H1 (cell line): ENCODE measurements at regions not wholly inside any gene's neighbourhood (a gene's known extent, or its start where the extent isn't known, plus 50 kb on each side); places are given as distances from the start of the nearest gene placed in this dataset.
"Not testable (repeated sequence)": the region's sequence is repeated elsewhere in the genome, so short reads cannot be mapped to it uniquely, and the experiment has no call there.

Experiments used
- CTCF ChIA-PET: fragments of 300-600 bp; sonication (Branson Sonifier 250); formaldehyde crosslinking; loops from one replicate; lab custom pipeline; 2021; ENCODE audit not compliant: partially characterized antibody; lab: Charles Lee
- POLR2A ChIA-PET: fragments of 300-600 bp; sonication (Branson Sonifier 250); formaldehyde crosslinking; loops from one replicate; lab custom pipeline; 2021; ENCODE audit warnings: inconsistent platforms; ENCODE audit not compliant: partially characterized antibody; lab: Charles Lee
- DNase-seq, 2 experiments: peaks; one replicate each; pipeline versions ENCODE4 v3.0.0 to v3.0.0-alpha.2; 2010 to 2022; ENCODE audit warnings: low spot score in 2 of 2, low read depth in 1 of 2, mixed read lengths in 1 of 2
- FAIRE-seq: peaks from 2 replicates; lab custom pipeline; 2011; peaks lifted over from hg19 to GRCh38; lab: Jason Lieb, UNC
- H2AFZ ChIP-seq: 2 replicates; pipeline ENCODE4 v1.8.1; 2012; ENCODE audit warnings: low read length, inconsistent platforms
- H2AK5ac ChIP-seq: 2 replicates; pipeline ENCODE4 v1.6.1; 2013; ENCODE audit warnings: low read depth, low read length
- H2BK120ac ChIP-seq: replicated peaks from 2 replicates; pipeline ENCODE3; 2013; ENCODE audit warnings: low read depth, low read length, inconsistent platforms
- H2BK12ac ChIP-seq: 2 replicates; pipeline ENCODE4 v1.6.1; 2013; ENCODE audit warnings: low read depth, low read length
- H2BK15ac ChIP-seq: 2 replicates; pipeline ENCODE4 v1.6.1; 2013; ENCODE audit warnings: low read length
- H2BK20ac ChIP-seq: 2 replicates; pipeline ENCODE4 v1.6.1; 2013; ENCODE audit warnings: low read length
- H2BK5ac ChIP-seq: 2 replicates; pipeline ENCODE4 v1.6.1; 2013; ENCODE audit warnings: low read depth, low read length
- H3K14ac ChIP-seq: 2 replicates; pipeline ENCODE4 v1.6.1; 2013; ENCODE audit warnings: inconsistent platforms; ENCODE audit not compliant: insufficient read length
- H3K18ac ChIP-seq: 2 replicates; pipeline ENCODE4 v1.6.1; 2013; ENCODE audit warnings: low read length; ENCODE audit errors: extremely low read depth
- H3K23ac ChIP-seq: 2 replicates; pipeline ENCODE4 v1.6.1; 2013; ENCODE audit warnings: inconsistent platforms; ENCODE audit not compliant: insufficient read length
- H3K23me2 ChIP-seq: 2 replicates; pipeline ENCODE4 v1.6.1; 2013; ENCODE audit warnings: low read depth, low read length
- H3K27ac ChIP-seq: 2 replicates; pipeline ENCODE4 v1.6.1; 2011; ENCODE audit warnings: low read depth, low read length, inconsistent platforms
- H3K27me3 ChIP-seq, 4 experiments: replicated peaks in 1 of 4; 1 replicate in 1 of 4; 2 replicates in 3 of 4; pipeline versions ENCODE4 v1.6.1 to v1.8.1; 2011 to 2013; ENCODE audit warnings: low read length in 3 of 4, mild to moderate bottlenecking in 3 of 4, inconsistent platforms in 2 of 4, mixed read lengths in 2 of 4, moderate library complexity in 1 of 4; ENCODE audit not compliant: control insufficient read depth in 3 of 4, insufficient read depth in 3 of 4; ENCODE audit errors: extremely low read depth in 1 of 4
- H3K36me3 ChIP-seq, 4 experiments: 2 replicates each; pipeline versions ENCODE4 v1.6.1 to v1.8.1; 2011 to 2013; ENCODE audit warnings: mild to moderate bottlenecking in 4 of 4, low read length in 3 of 4, moderate library complexity in 2 of 4, control low read depth in 1 of 4, inconsistent platforms in 1 of 4; ENCODE audit not compliant: insufficient read depth in 4 of 4, control insufficient read depth in 2 of 4
- H3K4ac ChIP-seq: replicated peaks from 2 replicates; pipeline ENCODE3; 2013; ENCODE audit warnings: low read length, low read depth, mixed read lengths, inconsistent platforms; ENCODE audit not compliant: insufficient read length
- H3K4me1 ChIP-seq, 4 experiments: replicated peaks in 1 of 4; 1 replicate in 1 of 4; 2 replicates in 3 of 4; pipeline versions ENCODE4 v1.6.1 to v1.8.1; 2011 to 2013; ENCODE audit warnings: low read length in 3 of 4, inconsistent platforms in 2 of 4, mixed read lengths in 1 of 4; ENCODE audit not compliant: insufficient read depth in 4 of 4, control insufficient read depth in 3 of 4
- H3K4me2 ChIP-seq, 2 experiments: 2 replicates each; pipeline versions ENCODE4 v1.6.1 to v1.8.1; 2011 to 2013; ENCODE audit warnings: low read depth in 2 of 2, low read length in 2 of 2, control low read depth in 1 of 2, inconsistent platforms in 1 of 2, mild to moderate bottlenecking in 1 of 2; ENCODE audit not compliant: insufficient read depth in 1 of 2
- H3K4me3 ChIP-seq, 4 experiments: fragments of 200-600, 300-600 bp in 1 of 4; sonication (generic), shearing (Covaris generic), sonication (Bioruptor Twin) in 1 of 4; 2 replicates each; pipeline versions ENCODE4 v1.5.1 to v1.8.1; 2011 to 2016; ENCODE audit warnings: low read length in 4 of 4, low read depth in 3 of 4, control low read depth in 2 of 4, inconsistent platforms in 2 of 4, mild to moderate bottlenecking in 2 of 4, mixed read lengths in 1 of 4, moderate library complexity in 1 of 4; ENCODE audit not compliant: insufficient read depth in 2 of 4; ENCODE audit errors: extremely low read depth in 1 of 4
- H3K56ac ChIP-seq: replicated peaks from 2 replicates; pipeline ENCODE3; 2013; ENCODE audit warnings: low read depth, mild to moderate bottlenecking, mixed read lengths, low read length, inconsistent platforms; ENCODE audit not compliant: insufficient read length
- H3K79me1 ChIP-seq: 2 replicates; pipeline ENCODE4 v1.6.1; 2013; ENCODE audit warnings: low read depth, low read length, control low read depth
- H3K79me2 ChIP-seq, 2 experiments: 2 replicates each; pipeline versions ENCODE4 v1.6.1 to v1.8.1; 2012 to 2013; ENCODE audit warnings: low read length in 2 of 2, mild to moderate bottlenecking in 2 of 2, inconsistent platforms in 1 of 2; ENCODE audit not compliant: insufficient read depth in 2 of 2, control insufficient read depth in 1 of 2
- H3K9ac ChIP-seq, 4 experiments: replicated peaks in 1 of 4; 1 replicate in 1 of 4; 2 replicates in 3 of 4; pipeline versions ENCODE4 v1.6.1 to v1.8.1; 2011 to 2013; ENCODE audit warnings: low read depth in 3 of 4, low read length in 3 of 4, control low read depth in 2 of 4, mild to moderate bottlenecking in 2 of 4, moderate library complexity in 2 of 4, inconsistent platforms in 1 of 4; ENCODE audit errors: extremely low read depth in 1 of 4
- H3K9me3 ChIP-seq, 2 experiments: 2 replicates each; pipeline versions ENCODE4 v1.6.1 to v1.8.1; 2012 to 2013; ENCODE audit warnings: mild to moderate bottlenecking in 2 of 2, moderate library complexity in 2 of 2, control low read depth in 1 of 2, inconsistent platforms in 1 of 2, low read depth in 1 of 2, low read length in 1 of 2, mixed read lengths in 1 of 2; ENCODE audit not compliant: insufficient read depth in 2 of 2
- H4K20me1 ChIP-seq, 2 experiments: replicated peaks in 1 of 2; 2 replicates each; pipeline versions ENCODE3 to v1.8.1; 2011 to 2013; ENCODE audit warnings: inconsistent platforms in 2 of 2, low read length in 2 of 2, mild to moderate bottlenecking in 1 of 2; ENCODE audit not compliant: insufficient read depth in 2 of 2, control insufficient read depth in 1 of 2
- H4K5ac ChIP-seq: 2 replicates; pipeline ENCODE4 v1.6.1; 2013; ENCODE audit warnings: low read length, low read depth, mixed read lengths, inconsistent platforms; ENCODE audit not compliant: insufficient read length
- H4K8ac ChIP-seq: 2 replicates; pipeline ENCODE4 v1.8.0; 2013; ENCODE audit warnings: mild to moderate bottlenecking, moderate library complexity, low read length, inconsistent platforms; ENCODE audit not compliant: insufficient read depth; ENCODE audit errors: extremely low read depth
- H4K91ac ChIP-seq: replicated peaks from 2 replicates; pipeline ENCODE3; 2013; ENCODE audit warnings: low read length, mixed read lengths, inconsistent platforms; ENCODE audit not compliant: insufficient read length
- WGBS, 2 experiments: shearing (Covaris generic) in 1 of 2; methylation state at CpG; one replicate each; pipeline versions ENCODE4 v1.1.6 to v1.1.7; 2013 to 2015; ENCODE audit warnings: low lambda C conversion rate in 2 of 2, mixed read lengths in 2 of 2, inconsistent platforms in 1 of 2, low coverage in 1 of 2, missing lambda C conversion rate in 1 of 2; ENCODE audit not compliant: insufficient replicate concordance in 2 of 2, insufficient coverage in 1 of 2, insufficient read length in 1 of 2; ENCODE audit errors: extremely low coverage in 1 of 2, missing lambda C conversion rate in 1 of 2; 5-methylcytosine and 5-hydroxymethylcytosine counted together

- H3K27me3 ChIP-seq, POLR2A ChIA-PET, H3K27ac ChIP-seq, H2BK5ac ChIP-seq, H2BK12ac ChIP-seq, H2AFZ ChIP-seq, H3K18ac ChIP-seq, H3K4me2 ChIP-seq, H3K9me3 ChIP-seq, H3K14ac ChIP-seq, CTCF ChIA-PET, H3K79me1 ChIP-seq, H4K5ac ChIP-seq, H3K56ac ChIP-seq, H3K4me1 ChIP-seq, H2BK120ac ChIP-seq, H3K23me2 ChIP-seq, H3K36me3 ChIP-seq, H2BK15ac ChIP-seq, H3K4ac ChIP-seq, H3K4me3 ChIP-seq, DNase-seq, H2BK20ac ChIP-seq, H2AK5ac ChIP-seq, H4K91ac ChIP-seq, H3K9ac ChIP-seq, H4K20me1 ChIP-seq, H3K79me2 ChIP-seq, H3K23ac ChIP-seq, H4K8ac ChIP-seq, FAIRE-seq: not testable (repeated sequence)
- 88% methylated on average over 12 of the region's 12 CpGs; no CpG with 5 or more reads in 1 of the 2 experiments for WGBS, 2 experiments
Observed at GRCh38 chr15:30769390-30770124, 134.2 kb upstream of the FAN1 start.
